HG03097 (cell line): ENCODE measurements at regions not wholly inside any gene's neighbourhood (a gene's known extent, or its start where the extent isn't known, plus 50 kb on each side); places are given as distances from the start of the nearest gene placed in this dataset.

Source experiments
- ATAC-seq: cut with Tn5 transposase; IDR thresholded peaks from one replicate; pipeline ENCODE4 v1.9.1; 2021; ENCODE audit not compliant: unreplicated experiment, low FRiP score

- ATAC-seq = no peak
These were observed 733.9 kb upstream of the ARGLU1 start for GRCh38 chr13:107301724-107302374.

- no peak for ATAC-seq
These were observed 731.8 kb upstream of the ARGLU1 start for GRCh38 chr13:107299717-107300116.

GRCh38 chr13:107296804-107297203 is 728.9 kb upstream of the ARGLU1 start:
- ATAC-seq = no peak

DNA sequence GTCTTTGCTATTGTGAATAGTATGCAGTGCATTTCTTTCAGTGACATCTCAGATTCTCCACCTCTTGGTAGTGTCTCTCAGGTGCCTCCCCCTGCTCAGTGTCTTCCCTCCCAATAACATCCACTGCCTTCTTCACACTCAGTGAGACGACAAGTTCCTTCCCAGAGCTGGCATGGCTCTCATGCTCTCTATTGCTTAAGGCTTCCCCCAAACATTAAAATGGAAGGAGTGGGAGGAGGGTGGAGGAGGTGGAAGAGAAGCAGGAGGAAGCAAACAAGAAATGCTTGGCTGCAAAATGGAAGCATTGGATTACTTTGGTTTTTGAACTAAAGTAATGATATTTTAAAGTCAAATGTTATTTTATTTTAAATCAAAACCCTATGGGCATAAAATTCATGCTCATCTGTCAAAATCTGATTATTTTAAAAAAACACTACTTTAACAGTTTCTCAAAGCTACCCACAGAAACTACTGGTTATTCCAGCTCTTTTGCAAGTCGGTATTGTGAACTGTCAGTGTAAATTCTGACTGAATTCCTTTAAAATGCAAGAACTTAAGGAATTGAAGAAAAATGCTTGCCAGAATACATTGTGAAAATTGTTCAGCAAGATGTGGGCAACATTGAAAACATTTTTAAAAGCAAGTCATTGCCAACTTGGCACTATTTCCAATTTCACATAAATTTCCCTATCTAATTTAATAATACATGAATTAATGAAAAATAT is 727.6 kb upstream of the ARGLU1 start:
- ATAC-seq = no peak

DNA sequence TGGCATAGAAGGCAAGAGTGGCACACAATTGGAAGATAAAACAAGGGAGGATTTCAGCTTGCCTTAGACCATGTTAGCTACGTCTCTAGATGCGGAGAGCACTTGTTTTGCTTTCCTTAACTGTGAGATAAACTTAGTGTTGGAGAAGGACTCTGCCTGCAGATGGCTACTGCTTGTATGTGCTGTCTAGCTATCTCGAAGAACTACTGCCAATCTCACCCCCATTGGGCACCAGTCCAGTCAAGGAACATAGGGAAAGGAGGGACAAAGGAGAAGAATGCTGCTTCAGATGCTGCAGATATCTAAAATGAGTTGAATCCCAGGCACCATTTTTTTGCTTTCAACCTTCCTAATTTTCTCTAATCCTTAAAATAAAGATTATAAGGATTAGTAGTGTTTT is 726.0 kb upstream of the ARGLU1 start:
- ATAC-seq = no peak

GRCh38 chr13:107291875-107292274 is 723.9 kb upstream of the ARGLU1 start:
- no peak for ATAC-seq

GRCh38 chr13:107289540-107289939 is 721.6 kb upstream of the ARGLU1 start:
- no peak for ATAC-seq

DNA sequence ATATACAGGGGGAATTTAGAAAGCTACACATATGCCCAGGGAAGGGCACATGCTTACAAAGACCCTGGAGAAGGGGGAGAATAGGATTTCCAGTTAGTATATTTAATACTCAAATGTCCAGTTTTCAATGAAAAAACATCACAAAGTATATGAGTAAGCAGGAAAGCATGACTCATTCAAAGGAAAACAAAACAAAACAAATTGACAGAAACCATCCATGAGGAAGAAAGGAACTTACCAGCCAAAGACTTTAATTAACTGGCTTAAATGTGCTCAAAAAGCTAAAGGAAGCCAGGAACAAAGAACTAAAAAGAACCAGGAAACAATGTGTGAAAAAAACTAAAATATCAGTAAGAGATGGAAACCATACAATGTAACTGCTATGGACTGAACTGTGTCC is 716.2 kb upstream of the ARGLU1 start:
- ATAC-seq = no peak

DNA sequence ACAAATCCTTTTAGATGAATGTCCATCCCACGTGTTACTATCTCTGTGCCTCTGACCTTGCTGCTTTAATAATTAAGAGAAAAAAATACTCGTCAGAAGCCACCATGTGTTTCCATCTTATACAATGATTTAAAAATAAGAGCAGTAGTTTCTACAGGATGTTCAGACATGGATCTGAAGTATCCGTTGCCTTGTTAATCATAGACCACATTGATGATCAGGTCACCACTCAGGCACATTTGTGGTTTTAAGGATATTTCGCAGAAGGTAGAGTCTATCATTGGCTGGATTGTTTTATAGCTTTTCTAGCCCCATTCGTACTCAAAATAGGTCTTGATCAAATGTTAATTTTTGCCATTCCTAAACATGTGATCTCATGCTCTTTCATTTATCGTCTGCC is 710.0 kb upstream of the ARGLU1 start:
- ATAC-seq = no peak

GRCh38 chr13:107276936-107277335 is 709.0 kb upstream of the ARGLU1 start:
- no peak for ATAC-seq

- no peak for ATAC-seq
These were observed 708.1 kb upstream of the ARGLU1 start for GRCh38 chr13:107275945-107276614.

- no peak for ATAC-seq
These were observed 707.4 kb upstream of the ARGLU1 start for GRCh38 chr13:107275312-107275711.

DNA sequence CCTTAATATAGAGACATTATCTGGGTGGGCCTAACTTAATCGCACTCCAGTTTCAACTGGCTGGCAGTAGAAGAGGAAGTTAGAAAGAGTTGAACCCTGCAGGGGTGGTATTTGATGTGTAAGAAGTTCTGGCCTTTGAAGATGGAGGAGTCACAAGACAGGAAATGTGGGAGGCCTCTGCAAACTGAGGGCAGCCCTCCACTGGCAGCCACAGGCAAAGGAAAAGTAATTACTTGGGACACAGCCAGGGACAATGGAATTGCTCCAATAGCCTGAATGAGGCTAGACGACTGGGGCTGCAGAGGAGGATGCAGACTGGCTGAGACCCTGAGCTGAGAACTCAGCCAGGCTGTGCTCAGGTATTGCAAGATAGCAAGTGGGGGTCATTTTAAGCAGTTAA is 703.3 kb upstream of the ARGLU1 start:
- ATAC-seq = no peak

DNA sequence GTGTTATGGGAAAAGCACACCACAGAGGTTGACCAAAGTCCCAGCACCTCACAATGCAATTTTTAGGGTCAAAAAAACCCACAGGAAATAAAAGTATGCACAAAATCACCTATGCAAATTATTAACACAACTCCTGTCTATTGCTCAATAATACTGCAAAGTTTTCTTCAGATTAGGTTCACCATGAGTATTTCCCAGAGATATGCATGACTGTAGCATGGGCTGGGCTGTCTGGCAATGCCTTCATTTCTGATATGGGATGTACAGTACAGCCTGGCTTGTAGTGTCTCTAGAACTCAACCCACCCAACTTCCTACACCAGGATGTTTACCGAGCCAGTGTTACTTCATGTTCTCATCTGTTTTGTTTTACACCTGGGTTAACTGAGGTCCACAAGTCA is 698.7 kb upstream of the ARGLU1 start:
- no peak for ATAC-seq

DNA sequence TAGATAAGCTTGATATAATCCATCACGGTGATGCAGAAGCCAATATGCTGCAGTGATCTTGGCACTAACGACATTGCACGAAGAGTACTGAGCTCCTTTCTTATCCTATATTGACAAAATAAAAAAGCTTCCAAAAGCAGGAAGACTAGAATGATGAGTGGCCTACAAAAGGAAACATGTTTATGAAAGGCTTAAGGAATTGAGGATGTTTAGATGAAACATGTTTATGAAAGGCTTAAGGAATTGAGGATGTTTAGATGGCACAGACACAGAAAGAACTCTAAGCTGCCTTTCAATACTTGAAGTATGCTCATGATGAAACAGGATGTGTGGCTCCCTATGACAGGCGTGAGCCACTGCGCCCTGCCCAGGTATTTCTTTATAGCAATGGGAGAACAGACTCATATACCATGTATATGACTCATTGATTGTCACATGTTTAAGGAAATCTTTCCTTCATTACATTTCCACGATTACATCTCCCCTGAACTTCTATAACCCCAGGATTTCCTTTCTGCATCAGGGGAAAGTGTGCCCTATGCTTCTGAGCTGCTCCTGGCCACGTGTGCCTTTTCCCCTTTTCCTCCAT is 690.8 kb upstream of the ARGLU1 start:
- no peak for ATAC-seq

GRCh38 chr13:107254392-107254791 is 686.5 kb upstream of the ARGLU1 start:
- ATAC-seq = no peak

DNA sequence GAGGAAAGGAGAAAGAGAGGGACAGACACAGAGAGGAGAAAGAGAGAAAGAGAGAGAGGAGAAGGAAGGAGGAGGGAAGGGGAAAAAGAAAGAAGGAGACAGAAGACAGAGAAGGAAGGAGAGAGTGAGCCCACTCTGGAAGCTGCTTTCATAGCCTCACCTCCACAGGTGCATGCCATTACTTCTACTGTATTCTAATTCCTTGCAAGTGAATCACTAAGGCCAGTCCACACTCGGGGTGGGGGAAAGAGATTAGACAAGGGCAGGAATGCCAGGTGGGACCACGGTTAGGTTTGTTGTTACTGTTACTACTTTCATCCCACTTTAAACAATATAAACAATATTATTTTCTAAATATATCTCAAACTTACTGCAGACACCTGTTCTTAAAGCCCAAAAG is 684.5 kb upstream of the ARGLU1 start:
- ATAC-seq = no peak

- ATAC-seq = no peak
These were observed 684.1 kb upstream of the ARGLU1 start for GRCh38 chr13:107252021-107252420.

DNA sequence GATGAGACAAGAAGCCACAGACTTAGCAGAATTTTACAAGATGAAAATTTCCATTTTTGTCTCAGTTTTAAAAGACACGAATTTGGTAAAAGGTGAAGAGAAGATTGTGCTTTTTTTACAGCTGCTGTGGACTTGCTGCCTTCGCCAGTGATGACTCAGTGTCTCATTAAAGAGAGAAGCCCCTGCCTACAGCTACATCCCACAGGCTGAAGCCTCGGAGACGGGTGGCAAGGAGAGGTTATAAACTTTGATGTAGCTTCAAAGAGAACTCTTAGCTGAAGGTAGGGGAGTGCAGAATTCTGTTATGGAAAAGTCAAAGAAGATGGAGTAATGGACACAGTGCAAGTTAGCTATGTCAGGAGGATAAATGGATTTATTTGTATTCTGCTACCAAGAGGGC is 683.4 kb upstream of the ARGLU1 start:
- ATAC-seq = no peak

DNA sequence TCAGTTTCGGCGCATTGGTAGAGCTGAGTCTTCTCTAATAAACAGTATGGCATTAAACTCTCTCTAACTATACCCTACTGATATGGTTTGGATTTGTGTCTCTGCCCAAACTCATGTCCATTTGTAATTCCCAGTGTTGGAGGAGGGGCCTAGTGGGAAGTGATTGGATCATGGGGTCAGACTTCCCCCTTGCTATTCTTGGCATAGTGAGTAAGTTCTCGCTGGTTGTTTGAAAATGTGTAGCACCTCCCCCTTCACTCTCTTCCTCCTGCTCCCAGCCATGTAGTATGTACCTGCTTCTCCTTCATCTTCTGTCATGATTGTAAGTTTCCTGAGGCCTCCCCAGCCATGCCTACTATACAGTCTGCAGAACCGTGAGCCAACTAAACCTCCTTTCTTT is 682.7 kb upstream of the ARGLU1 start:
- ATAC-seq = no peak

GRCh38 chr13:107244241-107244640 is 676.3 kb upstream of the ARGLU1 start:
- no peak for ATAC-seq

GRCh38 chr13:107242138-107242537 is 674.2 kb upstream of the ARGLU1 start:
- ATAC-seq = no peak
